GM21529 (cell line): ENCODE measurements at regions not wholly inside any gene's neighbourhood (a gene's known extent, or its start where the extent isn't known, plus 50 kb on each side); places are given as distances from the start of the nearest gene placed in this dataset.

Experiments
- ATAC-seq: cut with Tn5 transposase; IDR thresholded peaks from one replicate; pipeline ENCODE4 v1.9.1; 2021; ENCODE audit not compliant: unreplicated experiment

- ATAC-seq, result no peak
These were observed 92.1 kb upstream of the DAP start for GRCh38 chr5:10853154-10853553.

GRCh38 chr5:10849278-10849677 is 88.2 kb upstream of the DAP start:
- ATAC-seq, result no peak

GRCh38 chr5:10844016-10844415 is 83.0 kb upstream of the DAP start:
- ATAC-seq, result no peak

- no peak for ATAC-seq
These were observed 81.8 kb upstream of the DAP start for GRCh38 chr5:10842823-10843222.

- no peak for ATAC-seq
These were observed 79.0 kb upstream of the DAP start for GRCh38 chr5:10839916-10840599.

- ATAC-seq, result no peak
These were observed 78.1 kb upstream of the DAP start for GRCh38 chr5:10839118-10839517.

- peak; percentile 82 for ATAC-seq
These were observed 77.0 kb upstream of the DAP start for GRCh38 chr5:10838038-10838437.

GRCh38 chr5:10836986-10837385 is 76.0 kb upstream of the DAP start:
- ATAC-seq, result no peak

GRCh38 chr5:10834695-10835094 is 73.7 kb upstream of the DAP start:
- ATAC-seq, result no peak

- no peak for ATAC-seq
These were observed 72.0 kb upstream of the DAP start for GRCh38 chr5:10832987-10833386.

- no peak for ATAC-seq
These were observed 71.4 kb upstream of the DAP start for GRCh38 chr5:10832421-10832820.

- no peak for ATAC-seq
These were observed 70.4 kb upstream of the DAP start for GRCh38 chr5:10831419-10831818.

- no peak for ATAC-seq
These were observed 67.2 kb upstream of the DAP start for GRCh38 chr5:10828241-10828640.

GRCh38 chr5:10827571-10827970 is 66.5 kb upstream of the DAP start:
- no peak for ATAC-seq

- ATAC-seq, result no peak
These were observed 65.9 kb upstream of the DAP start for GRCh38 chr5:10826971-10827370.

GRCh38 chr5:10825897-10826644 is 65.0 kb upstream of the DAP start:
- peak; percentile 83 for ATAC-seq

- ATAC-seq, result no peak
These were observed 51.2 kb upstream of the DAP start for GRCh38 chr5:10812218-10812617.
